Right renal pelvis (tissue), 4 donors: ENCODE measurements at regions not wholly inside any gene's neighbourhood (a gene's known extent, or its start where the extent isn't known, plus 50 kb on each side); places are given as distances from the start of the nearest gene placed in this dataset.
"Not testable (repeated sequence)": the region's sequence is repeated elsewhere in the genome, so short reads cannot be mapped to it uniquely, and the experiment has no call there.

Source experiments
- DNase-seq, 4 donors: peaks; one replicate each; pipeline ENCODE4 v3.0.0-alpha.2; 2013; ENCODE audit warnings: low read depth in 4 of 4, low spot score in 3 of 4, missing footprints in 1 of 4

GRCh38 chr4:173661001-173661400 lies 131.0 kb upstream of the HAND2 start:
- DNase-seq = no peak

DNA sequence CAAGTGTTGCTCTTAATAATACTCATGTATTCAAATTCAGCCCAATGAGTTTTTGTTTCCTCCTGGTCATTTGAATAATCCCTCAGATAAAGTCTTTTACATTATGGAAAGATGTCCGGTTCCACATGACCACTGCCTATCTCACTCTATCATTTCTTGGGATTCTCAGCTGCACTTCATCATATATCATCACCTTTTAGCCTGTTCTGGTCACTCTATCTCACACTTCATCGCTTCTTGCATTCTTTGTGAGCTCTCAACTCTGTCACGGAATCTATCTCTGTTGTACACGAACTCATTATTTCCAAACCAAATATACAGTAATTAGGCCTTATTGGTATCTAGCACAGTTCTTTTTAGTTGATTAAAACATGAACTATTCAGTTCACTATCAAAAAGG lies 126.9 kb upstream of the HAND2 start:
- no peak for DNase-seq

DNA sequence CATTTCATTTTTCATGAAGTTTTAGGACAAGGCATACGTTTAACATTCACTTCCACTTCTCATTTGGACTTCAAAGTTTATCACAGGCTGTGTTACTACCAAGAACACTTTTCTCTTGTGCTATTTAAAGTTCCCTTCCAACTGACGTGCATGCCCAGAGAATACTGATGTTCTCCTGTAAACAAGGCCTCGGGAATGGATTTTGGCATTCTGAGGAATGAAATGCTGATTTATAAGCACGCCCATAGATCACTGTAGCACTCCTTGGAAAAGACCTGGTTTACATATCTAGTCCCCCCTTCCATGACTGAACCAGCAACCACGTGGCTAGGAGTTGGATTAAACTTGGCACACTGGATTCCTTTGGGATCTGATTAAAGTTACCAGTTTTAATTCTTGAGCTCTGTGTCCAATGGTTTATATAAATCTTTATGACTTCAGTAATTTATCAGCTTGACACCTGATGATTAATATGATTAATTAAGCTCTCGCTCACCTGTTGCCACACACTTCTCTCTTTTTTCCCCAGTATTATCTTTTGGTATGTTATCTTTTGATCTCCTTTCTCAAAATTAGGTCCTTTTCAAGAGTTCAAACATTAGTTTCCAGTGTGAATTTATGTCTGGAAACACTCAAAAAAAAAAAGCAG lies 122.4 kb upstream of the HAND2 start:
- DNase-seq = no peak

- DNase-seq = no peak
Measured at GRCh38 chr4:173651651-173652282, 121.7 kb upstream of the HAND2 start.

- DNase-seq = no peak
Measured at GRCh38 chr4:173647902-173648301, 117.9 kb upstream of the HAND2 start.

- no peak for DNase-seq
Measured at GRCh38 chr4:173642509-173642908, 112.5 kb upstream of the HAND2 start.

DNA sequence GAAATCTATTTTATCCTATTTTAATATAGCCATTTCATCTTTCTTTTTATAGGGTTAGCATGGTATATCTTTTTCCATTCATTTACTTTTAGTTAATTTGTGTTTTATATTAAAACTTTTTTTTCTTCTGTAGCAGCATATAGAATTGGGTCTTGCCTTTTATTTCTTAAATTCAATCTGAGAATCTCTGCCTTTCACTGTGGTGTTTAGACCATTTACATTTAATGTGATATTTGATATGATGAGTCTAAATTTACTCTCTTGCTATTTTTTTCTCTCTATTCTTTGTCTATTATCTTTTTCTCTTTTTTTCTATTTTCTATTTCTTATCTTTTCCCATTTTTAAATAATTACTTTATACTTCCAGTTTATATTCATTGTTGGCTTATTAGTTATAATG lies 105.4 kb upstream of the HAND2 start:
- DNase-seq = no peak

GRCh38 chr4:173626277-173626676 lies 96.2 kb upstream of the HAND2 start:
- DNase-seq = no peak

- DNase-seq = not testable (repeated sequence)
Measured at GRCh38 chr4:173618648-173619047, 88.6 kb upstream of the HAND2 start.

- DNase-seq = no peak
Measured at GRCh38 chr4:173609158-173609557, 79.1 kb upstream of the HAND2 start.

DNA sequence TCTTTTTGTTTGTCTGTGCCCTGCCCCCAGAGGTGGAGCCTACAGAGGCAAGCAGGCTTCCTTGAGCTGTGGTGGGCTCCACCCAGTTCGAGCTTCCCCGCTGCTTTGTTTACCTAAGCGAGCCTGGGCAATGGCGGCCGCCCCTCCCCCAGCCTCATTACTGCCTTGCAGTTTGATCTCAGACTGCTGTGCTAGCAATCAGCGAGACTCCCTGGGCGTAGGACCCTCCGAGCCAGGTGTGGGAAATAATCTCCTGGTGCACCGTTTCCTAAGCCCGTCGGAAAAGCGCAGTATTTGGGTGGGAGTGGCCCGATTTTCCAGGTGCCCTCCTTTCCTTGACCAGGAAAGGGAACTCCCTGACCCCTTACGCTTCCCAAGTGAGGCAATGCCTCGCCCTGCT lies 78.6 kb upstream of the HAND2 start:
- DNase-seq = not testable (repeated sequence)

DNA sequence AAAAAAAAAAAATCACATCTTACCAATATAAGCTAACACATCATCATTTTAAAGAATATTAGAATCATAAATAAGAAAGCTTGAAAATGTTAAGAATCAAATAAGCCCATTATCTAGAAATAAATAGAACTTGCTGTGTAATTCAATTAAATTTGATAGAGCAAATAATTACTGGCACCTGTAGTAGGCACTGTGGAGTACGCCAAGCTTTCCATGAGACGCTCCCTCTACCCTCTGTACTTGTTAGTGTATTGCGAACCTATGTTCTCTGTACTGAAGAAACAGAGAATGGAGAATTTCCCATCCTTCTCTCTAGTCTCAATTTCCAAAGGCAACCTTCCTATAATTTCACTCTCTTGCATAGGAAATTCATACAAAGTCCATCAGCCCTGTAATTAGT lies 61.7 kb upstream of the HAND2 start:
- no peak for DNase-seq

GRCh38 chr4:173590697-173591096 lies 60.7 kb upstream of the HAND2 start:
- no peak for DNase-seq

DNA sequence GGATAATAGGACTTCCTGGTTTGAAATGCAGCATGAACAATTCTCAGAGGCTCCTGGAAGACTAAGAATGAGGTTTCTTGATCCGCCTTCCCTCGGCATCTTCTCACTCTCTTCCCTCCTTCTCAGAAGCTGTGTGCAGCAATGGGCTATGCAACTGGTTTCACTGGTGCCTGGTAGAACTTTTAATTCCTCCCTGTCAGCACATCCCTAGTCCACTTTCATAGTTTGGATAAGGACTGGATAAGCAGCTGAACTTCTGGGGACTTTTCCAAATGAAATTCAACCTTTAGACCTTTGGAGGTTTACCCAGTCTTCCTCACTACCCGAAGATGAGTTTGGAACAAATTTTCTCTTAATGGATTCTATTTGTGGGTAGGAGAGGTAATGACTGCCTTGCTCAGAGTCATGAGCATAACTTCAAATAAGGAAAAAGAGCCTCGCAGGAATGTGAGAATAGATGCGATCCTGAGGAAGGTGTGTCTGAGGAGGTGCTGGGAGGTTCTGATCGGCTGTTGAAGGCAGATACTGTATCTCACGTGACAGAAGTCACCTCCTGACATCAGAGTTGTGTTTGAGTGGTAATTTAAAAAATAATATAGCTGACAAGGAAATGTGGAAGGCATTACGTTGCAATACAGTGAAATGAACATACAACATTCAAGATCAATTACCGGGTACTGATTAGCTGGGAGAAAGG lies 56.0 kb upstream of the HAND2 start:
- DNase-seq = no peak

DNA sequence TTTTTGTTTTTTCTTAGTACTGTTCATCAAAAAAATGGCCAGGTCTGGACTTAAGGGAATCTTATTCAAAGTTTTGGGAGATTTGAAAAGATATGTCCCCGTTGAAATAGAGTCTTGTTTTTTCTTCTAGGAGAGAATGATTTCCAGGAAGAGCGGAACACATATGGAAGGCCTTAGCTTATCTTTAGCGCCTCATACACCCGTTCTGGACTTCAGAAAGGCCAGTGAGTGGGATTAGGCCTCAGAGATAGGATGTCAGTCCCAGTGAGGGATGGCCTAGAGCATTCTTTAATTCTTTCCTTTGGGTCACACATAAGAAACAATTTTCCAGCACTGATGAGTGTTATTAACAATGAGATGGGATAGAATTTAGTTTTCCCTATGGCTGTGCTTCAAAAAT lies 54.5 kb upstream of the HAND2 start:
- no peak for DNase-seq
